HG02885 (cell line): ENCODE measurements at regions not wholly inside any gene's neighbourhood (a gene's known extent, or its start where the extent isn't known, plus 50 kb on each side); places are given as distances from the start of the nearest gene placed in this dataset.

Experiments
- ATAC-seq: cut with Tn5 transposase; IDR thresholded peaks from one replicate; pipeline ENCODE4 v1.9.1; 2021; ENCODE audit warnings: mild to moderate bottlenecking; ENCODE audit not compliant: unreplicated experiment, poor library complexity

GRCh38 chr2:67255933-67256615 lies 141.1 kb upstream of the ETAA1 start:
- no peak for ATAC-seq

- no peak for ATAC-seq
Observed at GRCh38 chr2:67256892-67257291, 140.2 kb upstream of the ETAA1 start.

DNA sequence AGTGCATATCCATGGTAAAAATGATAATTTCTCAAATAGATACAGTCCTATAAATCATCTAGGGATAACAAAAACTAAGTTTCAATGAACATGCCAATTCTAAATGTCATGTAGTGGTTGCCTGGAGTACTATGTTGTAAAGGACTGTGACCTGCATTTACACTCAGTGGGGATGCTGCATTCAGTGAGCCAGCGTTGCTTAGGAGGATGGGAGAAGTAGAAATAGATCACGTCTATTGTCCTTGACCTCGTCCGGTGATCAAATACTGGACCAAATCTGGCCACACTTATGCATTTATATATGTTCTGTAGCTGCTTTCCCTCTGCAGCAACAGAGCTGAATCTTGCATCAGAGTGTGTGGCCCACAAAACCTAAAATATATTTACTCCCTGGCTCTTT lies 139.0 kb upstream of the ETAA1 start:
- ATAC-seq = no peak

- no peak for ATAC-seq
Observed at GRCh38 chr2:67258831-67259230, 138.3 kb upstream of the ETAA1 start.

DNA sequence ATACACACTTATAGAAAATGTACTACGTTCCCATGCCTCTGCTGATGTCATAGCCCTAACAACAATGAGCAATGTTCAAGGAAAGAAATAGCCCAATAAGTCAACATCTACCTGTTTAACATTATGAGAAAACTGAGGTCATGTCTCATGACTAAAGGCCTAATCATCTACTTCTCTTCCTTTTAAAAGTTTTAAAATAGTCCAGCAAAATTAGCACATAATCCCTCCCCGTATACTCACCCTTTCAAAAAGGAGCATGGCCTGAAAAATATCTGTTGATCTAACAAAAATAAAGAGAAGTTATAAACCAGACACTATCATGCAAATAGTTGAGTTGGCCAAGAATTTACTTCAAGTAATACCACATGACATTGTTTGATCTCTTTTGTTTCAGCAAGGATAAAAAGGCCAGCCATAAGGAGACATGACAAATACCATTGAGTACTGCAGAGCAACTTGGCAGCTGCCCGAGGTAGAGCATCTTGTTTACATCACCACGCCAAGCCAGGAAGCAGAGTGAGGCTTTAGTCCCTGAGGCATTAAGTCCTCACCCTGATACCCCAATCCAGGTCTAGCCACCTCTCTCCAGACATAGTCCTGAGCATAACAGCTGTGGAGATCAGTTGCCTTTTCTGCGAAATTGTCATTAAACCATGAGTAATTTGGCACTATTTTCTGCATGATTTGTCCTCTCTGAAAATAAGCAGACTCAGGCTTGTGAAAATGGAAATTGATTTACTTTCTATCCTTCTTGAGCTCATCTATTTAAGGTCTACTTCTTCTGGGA lies 137.4 kb upstream of the ETAA1 start:
- ATAC-seq = no peak

DNA sequence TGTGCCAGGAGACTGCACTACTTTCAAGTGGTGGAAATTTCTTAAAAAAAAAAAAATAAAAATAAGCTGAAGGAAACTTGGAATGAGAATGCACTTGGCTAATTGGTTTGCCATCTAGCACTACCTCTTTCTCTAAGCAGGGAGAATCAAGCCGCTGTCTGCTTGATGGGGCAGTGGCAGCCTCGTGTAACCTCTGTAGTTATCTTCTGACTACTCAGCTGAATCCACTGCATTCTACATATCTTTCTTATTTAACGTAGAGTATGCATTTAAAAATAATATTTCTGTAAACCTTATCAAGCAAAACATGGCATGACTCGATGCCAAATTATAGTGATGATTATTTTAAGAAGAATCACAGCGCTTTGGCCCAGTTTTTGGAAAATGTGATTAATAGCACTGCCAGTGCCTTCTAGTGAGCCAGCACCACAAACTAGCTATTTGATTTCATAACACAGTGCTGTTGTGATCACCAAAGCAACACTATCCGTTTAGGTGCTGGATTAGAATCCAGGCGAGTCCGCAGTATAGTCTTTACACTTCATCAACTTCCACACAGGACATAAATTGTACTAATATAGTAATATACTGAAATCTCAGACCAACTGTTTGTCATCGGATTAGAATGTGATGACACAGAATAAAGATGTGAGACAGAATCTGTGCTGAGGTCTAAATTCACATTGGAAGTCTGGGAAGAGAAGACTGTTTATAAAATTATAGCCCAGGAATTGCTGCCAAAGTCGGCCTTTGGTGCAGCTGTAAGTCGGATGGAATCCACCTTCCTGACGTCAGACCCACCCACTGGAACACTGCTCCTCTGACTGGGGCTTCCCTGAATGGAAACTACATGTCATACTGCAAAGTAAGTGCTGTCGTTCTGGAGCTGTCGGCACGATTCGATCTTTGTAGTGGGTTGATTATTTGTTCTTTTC lies 136.5 kb upstream of the ETAA1 start:
- ATAC-seq = no peak

GRCh38 chr2:67267241-67267640 lies 129.9 kb upstream of the ETAA1 start:
- ATAC-seq = no peak

DNA sequence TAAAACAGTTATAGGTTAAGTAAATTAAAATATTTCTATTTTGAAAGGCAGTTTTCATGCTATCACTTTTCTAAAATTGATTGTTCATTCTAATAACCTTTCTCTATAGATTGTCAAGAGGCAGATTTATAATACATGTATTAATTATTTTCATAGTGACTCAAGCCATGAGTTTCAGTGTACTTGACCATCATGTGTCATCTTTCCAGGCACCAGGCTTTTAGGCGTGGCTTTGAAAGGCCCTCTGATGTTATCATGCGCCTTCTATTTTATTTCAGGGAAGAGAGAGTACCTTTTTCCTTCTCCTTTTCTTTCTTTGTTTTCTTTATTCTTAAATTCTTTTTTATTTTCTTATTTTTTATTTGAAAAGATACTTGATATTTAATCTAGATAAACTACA lies 128.3 kb upstream of the ETAA1 start:
- ATAC-seq = no peak

DNA sequence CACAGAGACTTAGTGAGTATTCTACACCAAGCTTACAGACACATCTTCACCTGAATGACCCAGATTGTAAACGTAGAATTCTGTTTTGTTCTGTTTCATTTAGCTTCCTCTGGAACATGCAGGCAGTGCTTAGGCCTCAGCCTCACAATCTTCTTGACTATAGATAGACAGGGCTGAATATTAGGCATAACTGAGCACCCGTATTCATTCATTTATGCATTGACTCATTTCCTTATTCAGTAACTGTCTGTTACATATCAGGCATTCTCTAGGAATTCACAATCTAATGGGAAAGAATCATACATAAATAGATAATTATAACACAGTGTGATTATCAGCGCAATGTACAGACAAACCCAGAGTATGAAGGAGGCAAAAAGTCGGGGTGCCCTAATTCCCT lies 124.9 kb upstream of the ETAA1 start:
- no peak for ATAC-seq

DNA sequence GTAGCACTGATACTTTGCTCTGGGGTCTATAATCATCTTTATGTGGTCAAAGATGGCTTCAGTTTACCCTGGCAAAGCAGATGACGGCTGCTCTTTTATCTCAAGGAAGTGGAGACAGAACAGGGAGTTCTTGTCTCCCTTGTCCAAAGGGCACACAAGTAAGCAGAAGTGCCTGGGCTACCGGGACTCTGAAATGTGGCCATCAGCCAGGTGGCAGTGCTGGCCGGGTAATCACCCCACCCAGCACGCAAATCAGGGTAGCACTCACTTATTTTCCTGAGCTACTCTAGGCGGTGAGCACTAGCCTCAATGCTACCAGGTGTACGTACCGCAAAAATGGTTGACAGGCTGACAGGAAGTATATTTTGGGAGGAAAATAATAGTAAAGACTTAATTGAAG lies 119.7 kb upstream of the ETAA1 start:
- no peak for ATAC-seq

GRCh38 chr2:67281101-67281500 lies 116.0 kb upstream of the ETAA1 start:
- no peak for ATAC-seq

DNA sequence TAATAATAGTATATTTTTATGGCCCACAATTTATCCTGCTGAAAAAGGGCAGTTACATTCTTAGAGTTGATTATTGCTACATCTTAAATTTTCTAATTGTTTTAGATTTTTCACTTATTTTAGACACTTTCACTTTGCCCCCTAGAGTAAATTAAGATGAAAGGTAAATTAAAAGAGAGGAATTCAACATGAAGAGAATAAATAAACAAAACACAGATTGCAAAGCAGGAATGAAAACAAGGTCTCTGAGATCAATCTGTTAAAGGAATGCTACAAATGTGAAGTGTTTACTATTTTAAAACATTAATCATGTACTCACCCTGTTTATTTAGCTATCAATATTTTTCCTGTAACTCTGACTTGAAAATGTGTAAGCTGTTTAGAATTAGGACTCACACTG lies 113.5 kb upstream of the ETAA1 start:
- ATAC-seq = no peak

GRCh38 chr2:67286981-67287759 lies 110.0 kb upstream of the ETAA1 start:
- ATAC-seq = no peak

DNA sequence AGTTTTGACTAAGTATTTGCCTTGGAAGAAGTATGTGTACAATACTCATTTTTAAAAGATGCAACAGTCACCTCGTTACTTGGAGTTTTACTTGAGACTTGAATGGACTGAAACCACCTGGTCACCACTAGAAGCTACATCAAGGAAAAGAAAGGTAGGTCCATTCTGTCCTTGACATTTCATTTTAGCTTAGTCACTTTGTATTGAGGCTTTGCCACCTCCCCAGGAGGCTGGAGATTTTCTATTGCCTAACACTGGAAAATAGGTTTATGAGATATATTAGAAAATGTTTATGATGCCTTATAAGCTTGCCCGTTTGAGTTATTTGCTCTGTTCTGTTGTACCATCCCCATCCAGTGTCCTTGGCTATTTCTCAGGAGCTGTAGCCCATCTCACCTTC lies 107.9 kb upstream of the ETAA1 start:
- ATAC-seq = no peak

DNA sequence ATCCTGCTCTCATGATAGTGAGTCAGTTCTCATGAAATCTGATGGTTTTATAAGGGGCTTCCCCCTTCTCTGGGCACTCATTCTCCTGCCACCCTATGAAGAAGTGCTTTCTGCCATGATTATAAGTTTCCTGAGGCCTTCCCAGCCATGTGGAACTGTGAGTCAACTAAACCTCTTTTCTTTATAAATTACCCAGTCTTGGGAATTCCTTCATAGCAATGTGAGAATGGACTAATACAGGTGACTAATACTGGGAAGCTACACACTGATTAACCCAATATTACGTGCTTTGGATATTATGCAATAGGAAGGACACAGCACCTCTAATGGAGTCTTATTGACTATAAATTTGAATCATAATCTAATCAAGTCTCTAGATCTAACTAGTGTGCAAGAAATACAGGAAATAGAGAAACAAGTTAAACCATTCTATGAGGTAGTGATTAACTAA lies 107.2 kb upstream of the ETAA1 start:
- ATAC-seq = no peak

GRCh38 chr2:67290451-67291290 lies 106.5 kb upstream of the ETAA1 start:
- ATAC-seq = no peak

- no peak for ATAC-seq
Observed at GRCh38 chr2:67294218-67294617, 102.9 kb upstream of the ETAA1 start.

GRCh38 chr2:67295406-67295805 lies 101.7 kb upstream of the ETAA1 start:
- ATAC-seq = no peak

- no peak for ATAC-seq
Observed at GRCh38 chr2:67295851-67296250, 101.3 kb upstream of the ETAA1 start.
